ENCODE measurements at regions not wholly inside any gene's neighbourhood (a gene's known extent, or its start where the extent isn't known, plus 50 kb on each side); places are given as distances from the start of the nearest gene placed in this dataset.

DNA sequence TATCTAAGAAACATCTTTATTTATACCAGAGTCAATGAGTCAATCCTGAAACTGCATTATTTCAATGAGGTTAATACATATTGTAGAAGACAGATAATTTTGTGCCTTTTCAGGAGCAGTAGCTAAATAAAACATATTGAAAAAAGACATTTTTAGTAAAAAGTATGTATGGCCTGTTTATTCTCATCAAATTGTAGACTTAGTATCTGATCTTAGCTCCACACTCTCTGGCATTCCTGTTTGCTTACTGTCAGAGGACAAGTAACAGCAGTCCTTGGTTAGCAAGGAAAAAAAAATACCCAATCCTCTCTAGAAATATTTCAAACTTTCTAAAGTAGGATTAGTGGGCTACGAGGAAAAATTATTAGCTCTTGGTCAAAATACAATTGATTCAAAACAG is 50.5 kb upstream of the GUCY1A1 start:
- DNase-seq (ENCODE audit: low spot score), result no peak

DNA sequence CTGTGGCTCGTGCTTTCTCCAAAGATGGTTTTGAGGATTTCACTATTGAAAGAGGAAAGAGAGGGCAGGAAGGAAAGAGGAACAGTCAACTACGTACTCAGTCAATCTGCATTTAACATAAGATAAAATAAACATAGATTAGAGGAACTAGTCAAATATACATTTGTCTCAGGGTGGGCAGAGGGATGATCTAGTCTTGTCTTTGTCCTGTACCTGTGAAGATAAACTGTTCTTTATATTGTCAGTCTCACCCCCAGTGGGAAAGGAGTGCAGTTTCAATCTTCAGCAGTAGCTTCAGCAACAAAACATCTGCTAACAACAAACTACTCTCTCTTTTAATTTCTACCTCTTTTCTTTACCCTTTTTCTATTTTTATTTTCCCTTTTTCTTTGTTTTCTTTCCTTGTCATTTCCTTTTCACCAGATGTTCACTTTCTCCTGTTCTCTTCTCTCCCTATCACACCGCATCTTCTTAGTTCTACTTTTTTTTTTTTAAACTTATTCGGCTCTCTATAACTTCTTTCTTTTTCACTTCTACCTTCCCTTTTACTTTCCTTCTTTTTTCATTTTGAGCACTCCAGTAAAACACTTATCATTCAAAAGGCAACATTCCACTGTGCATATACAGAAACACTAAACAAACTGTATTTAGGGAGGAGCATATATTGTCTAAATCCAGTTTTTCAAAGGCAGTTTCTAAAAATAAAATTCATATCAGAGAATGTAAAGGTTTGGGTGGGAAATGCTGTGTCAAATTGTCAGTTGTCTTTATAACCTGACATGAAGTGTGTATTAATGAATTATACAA is 51.4 kb upstream of the GUCY1A1 start:
- no peak for DNase-seq (ENCODE audit: low spot score)

DNA sequence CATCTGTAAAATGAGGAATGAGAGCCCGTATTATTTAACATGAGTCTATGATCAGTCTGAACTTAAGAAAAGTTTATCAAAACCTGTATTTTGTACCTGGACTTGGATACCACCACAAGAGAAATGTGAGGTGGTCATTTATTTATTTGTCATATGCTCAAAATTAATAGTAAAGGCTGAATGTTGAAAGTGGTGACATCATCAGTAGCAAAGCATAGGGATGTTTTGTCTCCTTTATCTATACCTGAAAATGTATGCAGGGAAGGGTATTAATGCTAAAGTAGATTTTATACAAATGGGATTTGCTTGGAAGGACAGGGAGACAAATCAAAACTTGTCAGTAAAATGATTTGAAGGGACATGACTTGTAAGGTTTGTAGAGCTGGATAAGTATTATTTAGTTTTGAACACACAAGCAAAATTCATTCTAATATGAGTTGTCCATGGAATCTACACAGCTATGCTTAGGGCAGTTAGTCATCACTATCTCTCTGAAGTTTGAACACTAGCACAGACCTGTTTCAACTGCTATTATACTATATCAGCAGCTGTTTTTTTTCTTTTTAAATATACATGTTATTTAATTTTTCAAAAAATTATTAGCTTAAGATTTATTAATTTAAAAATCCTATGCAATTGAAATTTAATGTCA is 52.4 kb upstream of the GUCY1A1 start:
- DNase-seq (ENCODE audit: low spot score), result no peak

DNA sequence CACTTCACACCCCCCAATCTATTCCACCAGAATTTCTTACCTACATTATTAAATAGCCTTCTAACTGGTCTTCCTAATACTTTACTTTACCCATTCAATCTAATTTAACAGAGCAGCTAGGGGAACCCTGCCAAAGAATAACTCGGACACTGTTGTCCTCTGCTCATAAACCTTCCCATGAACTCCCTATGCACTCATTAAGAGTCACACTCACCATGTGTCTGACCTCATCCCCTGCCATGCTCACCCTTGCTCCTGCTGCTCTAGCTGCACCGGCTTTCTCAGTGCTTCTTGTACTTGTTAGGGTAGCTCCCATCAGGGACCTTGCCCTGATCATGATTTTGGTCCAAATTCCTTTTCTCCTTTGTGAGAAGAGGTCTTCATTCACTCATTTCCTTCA is 54.6 kb upstream of the GUCY1A1 start:
- DNase-seq (ENCODE audit: low spot score), result no peak

DNA sequence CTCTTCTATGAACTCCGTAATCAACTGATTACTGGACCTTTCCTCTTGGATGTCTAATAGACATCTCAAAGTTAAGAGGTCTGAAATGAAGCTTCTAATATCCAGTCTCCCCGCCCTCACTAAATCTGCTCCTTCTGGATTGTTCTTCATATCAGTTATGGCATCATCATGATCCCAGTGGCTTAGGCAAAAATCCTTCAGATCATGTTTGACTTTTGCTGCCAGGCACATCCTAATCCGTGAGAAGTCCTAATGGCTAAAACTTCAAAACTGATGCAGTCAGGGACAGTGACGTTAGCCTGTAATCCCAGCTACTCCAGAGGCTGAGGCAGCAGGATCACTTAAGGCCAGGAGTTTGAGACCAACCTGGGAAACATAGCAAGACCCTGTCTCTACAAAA is 55.1 kb upstream of the GUCY1A1 start:
- DNase-seq (ENCODE audit: low spot score), result no peak

DNA sequence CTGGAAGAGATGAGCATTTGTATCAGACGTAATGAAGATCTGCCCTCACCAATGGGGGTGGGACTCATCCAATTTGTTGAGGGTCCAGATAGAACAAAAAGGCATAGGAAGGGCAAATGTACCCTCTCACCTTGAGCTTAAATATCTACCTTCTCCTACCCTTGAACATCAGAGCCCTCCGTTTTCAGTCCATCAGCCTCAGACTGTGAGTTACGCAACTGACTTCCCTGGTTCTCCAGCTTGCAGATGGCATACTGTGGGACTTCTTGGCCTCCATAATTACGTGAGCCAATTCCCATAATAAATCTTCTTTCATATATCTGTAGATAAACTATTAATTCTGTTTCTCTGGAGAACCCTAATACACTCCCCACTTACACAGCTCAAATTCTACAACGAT is 56.5 kb upstream of the GUCY1A1 start:
- DNase-seq (ENCODE audit: low spot score), result no peak

DNA sequence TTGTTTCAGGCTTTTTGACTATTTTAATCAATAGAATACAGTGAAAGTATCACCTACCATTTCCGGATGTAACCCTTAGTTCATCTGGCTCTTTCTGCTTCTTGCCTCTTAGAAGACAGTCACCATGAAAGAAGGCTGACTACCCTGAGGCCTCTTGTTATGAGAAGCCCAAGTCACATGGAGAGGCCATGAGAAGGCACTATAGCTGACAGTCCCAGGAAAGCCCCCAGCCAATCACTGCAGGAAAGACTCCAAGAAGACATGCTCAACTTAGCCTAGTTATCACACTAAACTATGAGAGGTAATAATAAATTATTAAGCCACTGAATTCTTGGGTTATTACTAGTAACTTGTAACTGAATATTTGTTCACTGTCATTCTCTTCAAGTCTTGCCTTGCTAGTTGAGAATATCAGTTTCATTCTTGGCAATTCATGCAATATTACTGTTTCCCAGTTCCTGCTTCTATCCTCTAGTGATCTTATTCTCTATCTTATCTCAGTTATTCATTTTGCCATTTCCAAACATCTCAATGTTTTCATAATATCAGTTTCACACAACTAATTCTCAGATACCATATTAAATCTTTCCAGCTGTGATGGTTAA is 57.1 kb upstream of the GUCY1A1 start:
- no peak for DNase-seq (ENCODE audit: low spot score)

DNA sequence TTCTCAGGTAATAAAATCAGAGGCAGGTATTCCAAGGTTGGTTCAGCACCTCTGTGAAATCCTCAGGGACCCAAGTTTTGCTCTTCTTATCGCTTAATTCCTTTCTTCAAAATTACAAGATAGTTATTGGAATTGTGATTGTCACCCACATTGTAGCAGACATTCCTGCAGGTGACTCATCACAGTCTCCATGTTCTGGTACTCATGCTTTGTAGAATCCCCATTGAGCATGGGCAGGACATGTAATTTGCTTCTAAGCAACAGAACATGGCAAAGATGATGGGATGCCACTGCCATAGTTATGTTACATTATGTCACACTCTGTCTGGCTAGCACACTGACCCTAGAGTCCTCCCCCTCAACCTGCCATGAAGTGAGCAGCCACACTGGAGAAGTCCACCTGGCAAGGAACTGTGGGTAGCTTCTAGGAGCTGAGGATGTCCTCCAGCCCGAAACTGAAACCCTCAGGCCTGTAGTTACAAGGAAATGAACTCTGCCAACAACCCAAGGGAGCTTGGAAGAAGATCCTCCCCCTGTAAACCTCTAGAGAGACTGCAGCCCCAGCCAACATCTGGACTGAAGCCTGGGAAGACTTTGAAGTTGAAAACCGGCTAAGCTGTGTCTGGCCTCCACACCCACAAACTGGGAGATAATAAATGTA is 58.3 kb upstream of the GUCY1A1 start:
- DNase-seq (ENCODE audit: low spot score), result no peak

DNA sequence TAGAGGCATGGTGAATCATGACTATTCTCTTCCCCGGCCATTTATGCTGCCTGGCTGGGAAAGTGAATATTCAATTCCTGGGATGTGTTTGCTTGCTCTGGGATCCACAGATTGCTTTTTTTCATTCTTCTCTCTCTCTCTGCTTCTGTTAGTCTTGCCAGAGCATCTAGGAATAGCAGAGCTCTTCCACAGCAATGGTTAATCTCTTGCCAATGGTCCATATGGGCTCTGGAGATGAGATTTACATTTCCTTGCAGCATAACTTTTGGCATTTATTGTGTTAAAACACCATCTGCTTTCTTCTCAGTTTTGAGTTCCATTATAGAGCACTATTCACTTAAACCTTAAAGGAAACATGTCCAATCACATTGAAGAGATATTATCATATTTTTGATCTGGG is 59.2 kb upstream of the GUCY1A1 start:
- no peak for DNase-seq (ENCODE audit: low spot score)

DNA sequence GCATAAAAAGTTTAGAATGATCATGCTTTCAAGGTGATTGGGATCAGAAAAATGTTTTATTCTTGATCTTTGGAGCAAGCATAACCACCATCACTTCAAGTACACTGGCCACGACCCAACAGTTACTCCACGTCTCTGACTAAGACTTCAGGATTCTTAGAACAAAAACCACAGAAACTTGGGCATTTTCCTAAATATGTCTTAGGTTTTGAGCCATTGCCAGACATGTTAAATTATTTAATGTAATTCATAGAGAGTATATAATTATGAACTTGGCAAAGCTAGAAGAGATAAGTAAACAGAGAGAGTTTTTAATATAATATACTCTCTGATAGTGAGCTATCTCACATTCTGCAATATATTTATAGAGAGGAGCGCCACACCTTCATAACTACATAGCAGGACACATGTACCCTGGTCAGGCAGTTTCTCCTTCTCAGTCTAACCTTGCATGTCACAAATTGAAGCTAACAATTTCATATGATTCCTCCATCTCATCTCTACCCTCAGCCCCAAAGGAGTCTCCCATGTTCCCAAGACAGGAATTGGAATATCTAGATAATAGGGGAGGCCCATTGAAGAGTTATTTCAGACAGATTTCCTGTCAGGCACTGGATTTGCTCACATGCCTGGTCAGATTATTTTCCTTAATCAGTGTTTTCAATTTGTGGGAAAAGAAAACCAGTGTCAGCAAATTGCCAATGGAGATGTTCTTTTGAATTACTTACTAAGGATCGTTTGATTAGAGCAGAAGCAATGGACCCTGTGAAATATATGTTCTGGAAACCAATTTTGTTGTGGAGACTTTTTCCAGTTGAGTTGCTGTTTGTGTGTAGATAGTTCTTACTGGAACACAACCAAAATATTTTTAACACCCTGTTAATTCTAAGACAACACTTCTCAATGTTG is 61.7 kb upstream of the GUCY1A1 start:
- DNase-seq (ENCODE audit: low spot score), result no peak

DNA sequence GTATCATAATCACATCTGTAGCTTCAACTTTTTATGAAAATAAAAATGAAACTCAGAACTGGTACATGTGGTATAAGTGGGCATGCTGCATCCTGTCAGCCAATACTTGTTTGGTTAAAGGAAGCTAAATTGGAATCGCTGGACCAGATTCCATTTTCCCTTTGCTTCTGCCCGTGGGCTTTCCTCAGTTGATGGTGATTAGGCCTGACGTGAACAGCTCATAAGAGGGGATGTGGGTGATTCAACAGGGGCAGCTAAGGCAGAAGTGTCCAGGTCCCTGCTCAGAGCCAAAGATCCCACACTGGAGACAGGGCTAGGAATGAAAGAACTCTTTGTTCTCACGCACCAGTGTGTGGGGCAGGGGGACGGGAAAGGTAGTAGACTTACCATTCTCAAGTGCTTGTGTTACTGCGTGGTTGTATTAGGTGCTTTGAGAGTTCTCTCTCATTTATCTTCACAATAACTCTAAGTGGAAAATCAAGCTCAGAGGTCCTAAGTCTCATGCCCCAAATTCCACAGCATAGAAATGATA is 63.2 kb upstream of the GUCY1A1 start:
- DNase-seq (ENCODE audit: low spot score), result no peak

DNA sequence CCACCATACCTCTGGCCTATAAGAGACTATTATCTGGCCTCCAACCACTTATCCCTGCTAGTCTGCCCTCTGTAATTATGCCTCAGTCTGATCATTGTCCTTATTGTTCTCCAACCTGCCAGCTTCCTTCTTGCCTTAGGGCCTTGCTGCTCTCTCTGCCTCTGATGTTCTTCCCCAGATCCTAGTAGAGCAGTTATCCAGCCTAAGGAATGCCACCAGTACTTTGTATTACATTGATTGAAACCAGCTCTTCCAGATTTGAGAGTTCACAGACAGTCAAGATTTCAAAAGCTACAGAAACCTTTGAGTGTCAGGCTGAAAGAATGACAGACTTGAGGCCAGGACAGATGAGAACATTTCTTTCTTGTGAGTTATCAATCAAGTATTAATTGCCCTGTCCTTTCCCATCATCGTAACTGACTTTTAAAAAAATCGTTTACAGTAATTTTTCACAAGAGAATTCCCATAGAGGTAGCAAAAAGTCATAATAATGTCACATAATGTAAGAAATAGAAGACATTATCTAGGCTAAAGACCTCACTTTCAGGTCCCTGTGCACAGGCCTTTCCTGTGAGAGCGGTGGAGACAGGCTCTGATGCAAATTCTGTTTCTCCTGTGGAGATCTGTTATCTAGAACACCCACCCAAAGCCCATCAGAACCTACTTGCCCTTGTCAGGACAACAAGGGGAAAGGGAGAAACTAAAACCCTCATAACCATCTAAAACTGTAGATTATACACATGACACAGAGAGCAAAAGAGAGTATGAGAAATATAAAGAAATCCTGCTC is 64.1 kb upstream of the GUCY1A1 start:
- no peak for DNase-seq (ENCODE audit: low spot score)

DNA sequence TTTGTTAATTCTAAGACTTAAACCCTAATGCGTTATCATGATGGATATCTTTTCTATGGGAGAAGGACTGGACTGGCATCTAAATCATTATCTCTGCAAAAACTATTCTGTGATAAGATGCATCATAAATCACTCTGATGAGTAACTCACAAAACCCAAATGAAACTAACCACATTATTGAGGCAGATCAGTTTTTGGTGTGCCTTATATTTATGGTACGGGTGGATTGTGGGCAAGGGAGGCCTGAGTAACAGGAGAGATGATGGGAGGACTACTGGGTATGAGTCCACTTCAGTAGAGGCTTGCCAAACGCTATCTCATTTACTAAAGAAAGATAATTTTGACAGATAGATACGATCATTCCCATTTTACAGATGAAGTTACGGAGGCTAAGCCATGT is 66.4 kb upstream of the GUCY1A1 start:
- no peak for DNase-seq (ENCODE audit: low spot score)

DNA sequence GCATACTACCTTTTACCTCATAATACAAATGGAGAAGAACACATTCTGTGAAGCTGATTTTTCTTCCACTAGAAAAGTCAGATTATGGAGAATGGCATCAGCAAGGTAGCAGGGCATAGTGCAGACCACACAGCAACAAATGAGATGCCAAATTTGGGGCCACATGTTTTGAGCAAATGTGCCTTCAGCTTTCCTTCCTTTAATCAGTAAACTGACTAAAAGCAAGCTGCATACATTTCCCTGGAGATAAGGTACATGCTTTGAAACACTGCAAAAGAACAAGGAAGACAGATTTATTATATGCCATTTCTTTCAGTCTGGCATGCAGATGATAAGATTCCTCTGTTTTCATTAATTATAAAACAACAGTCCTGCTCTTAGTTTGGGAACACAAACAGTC is 67.1 kb upstream of the GUCY1A1 start:
- DNase-seq (ENCODE audit: low spot score), result no peak

DNA sequence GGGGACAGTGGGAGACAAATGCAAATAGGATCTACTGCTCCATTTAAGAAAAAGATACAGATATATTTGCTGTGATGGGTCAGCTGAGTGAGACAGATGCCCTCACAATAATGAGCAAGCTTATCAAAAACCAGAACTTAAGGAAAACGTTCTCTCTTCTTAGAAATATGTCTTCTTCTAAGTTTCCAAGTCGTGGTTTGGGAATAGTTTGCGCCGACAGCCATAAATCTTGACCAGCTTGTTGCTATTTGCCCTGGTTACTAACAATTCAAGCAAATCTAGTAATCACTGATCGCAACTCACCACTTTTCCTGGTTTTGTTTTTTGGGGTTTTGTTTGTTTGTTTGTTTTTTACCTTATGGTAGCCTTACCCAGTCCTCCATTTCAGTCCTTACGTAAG is 67.6 kb upstream of the GUCY1A1 start:
- no peak for DNase-seq (ENCODE audit: low spot score)

DNA sequence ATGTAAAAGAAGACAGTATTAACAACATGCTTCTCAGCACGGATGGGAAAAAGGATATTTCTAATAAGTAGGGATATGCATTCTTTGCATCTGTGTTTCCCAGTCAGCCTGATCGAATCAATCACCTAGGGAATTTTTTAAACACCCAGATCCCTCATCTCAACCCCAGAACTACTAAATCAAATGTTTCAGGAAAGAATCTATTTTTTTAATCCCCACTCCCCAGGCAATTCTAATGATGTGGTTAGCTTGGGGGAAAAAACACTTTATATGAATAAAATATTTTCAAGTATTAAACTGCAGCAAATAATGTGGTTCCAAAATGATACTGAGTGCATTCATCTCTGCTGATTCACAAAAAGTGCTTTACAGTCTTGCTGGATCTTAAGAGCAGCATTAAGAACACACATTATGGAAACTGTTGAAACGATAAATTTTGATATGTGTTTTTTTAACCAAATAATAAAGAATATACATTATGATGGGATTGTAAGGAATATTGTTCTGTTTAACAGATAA is 68.7 kb upstream of the GUCY1A1 start:
- DNase-seq (ENCODE audit: low spot score), result no peak

DNA sequence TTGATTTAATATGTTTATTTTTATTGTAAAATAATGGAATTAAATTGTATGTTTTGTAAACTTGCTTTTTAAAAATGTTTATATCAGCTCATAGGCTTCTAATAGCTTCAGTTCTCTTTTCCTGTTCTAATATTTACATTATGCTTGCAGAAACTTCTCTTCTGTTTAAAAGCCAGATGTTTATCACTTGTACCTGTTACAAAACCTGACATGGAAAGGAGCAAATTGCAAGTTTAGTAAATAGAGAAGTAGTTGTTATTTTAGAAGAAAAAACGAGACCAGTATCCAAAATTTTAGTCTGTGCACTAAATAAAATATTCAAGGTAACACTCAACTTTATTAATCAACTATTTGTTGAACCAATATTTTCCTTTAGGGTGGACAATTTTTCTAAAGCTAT is 69.4 kb upstream of the GUCY1A1 start:
- no peak for DNase-seq (ENCODE audit: low spot score)

DNA sequence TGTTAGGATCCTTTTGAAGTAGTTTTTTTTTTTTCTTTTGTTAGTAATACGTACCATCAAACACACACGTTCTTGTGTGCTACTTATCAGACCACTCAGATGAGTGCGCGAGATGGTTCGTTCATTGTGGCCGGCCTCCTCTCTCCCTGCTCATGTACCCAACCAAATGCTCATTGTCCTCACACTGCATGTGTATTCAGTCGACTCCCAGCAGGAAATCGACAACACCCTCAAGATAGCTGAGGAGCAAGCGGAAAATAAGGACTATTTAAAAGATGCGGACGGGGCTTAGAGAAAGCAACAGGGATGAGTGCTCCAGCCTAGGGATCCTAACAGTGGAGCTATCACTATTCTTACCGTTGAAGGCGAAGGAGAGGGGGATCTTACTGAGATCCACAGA is 72.9 kb upstream of the GUCY1A1 start:
- DNase-seq (ENCODE audit: low spot score), result no peak

DNA sequence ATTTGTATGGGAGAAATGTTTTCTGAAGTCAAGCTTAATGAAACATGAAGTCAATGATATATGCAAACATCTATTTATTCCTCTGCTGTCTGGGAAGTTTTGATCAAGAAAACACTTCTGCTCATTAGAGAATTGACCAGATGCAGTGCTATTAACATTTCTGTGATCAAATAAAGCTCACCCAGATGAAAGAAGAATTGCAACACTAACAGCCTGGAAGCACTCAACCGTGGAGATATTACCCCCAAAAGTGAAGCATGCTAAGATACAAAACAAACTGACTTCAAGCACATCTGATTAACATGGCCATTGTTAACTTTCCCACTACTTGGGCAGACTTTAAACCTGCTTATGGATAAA is 73.7 kb upstream of the GUCY1A1 start:
- DNase-seq (ENCODE audit: low spot score), result no peak

DNA sequence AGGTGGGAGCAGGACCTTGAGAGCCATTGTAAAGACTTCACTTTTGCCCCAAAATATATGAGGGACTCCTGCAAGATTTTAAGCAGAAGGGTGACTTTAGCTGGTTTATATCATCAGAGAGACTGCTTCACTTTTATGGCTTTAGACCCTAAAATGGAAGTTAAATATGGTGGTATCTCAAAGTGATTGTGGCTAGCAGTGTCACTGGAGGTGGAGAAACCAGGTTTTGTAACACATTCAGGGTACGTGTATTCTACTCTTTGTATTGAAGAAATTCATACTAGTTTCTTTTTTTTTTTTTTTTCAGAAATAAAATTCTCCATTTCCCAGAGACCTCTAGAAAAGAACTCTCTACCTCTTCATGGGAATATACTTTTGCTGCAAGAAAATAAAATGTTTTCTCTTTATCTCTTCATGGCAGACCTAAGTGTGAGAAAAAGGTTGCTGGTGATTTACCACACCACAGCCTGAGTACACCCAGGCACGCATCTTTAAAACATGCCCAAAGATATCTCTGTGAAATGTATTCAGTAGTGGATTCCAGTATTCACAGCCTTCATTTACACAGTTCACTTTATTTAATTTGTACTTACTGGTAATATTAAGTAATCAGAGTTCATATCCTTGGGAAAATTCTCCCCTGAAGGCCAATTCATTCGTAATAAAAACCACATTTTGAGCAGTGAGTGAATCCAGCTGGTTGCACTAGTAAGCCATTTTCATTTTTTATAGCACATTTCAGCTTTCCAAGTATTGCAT is 74.3 kb upstream of the GUCY1A1 start:
- no peak for DNase-seq (ENCODE audit: low spot score)

All from hematopoietic multipotent progenitor cell treated with erythropoietin and hydrocortisone succinate and interleukin-3 and kit ligand, for 17 days (in vitro differentiated cells).